Sigmoid colon (tissue), 6 donors: ENCODE measurements at regions not wholly inside any gene's neighbourhood (a gene's known extent, or its start where the extent isn't known, plus 50 kb on each side); places are given as distances from the start of the nearest gene placed in this dataset.
A peak's percentile ranks its signal among the peaks of the same experiment; 100 is the strongest.

Experiments
- DNase-seq: peaks from one replicate; pipeline ENCODE4 v3.0.0-alpha.2; 2019
- H3K27ac ChIP-seq, 4 donors: fragments of 200-600 bp; sonication (generic); one replicate each; pipeline ENCODE4 v1.5.1; 2016 to 2019; ENCODE audit warnings: mild to moderate bottlenecking in 1 of 4
- H3K27me3 ChIP-seq, 3 donors: fragments of 200-600 bp; sonication (generic); one replicate each; pipeline ENCODE4 v1.5.1; 2019; ENCODE audit warnings: mild to moderate bottlenecking in 1 of 3
- H3K36me3 ChIP-seq, 4 donors: fragments of 200-600 bp; sonication (generic); one replicate each; pipeline ENCODE4 v1.5.1; 2016 to 2019
- H3K4me1 ChIP-seq, 4 donors: fragments of 200-600 bp; sonication (generic); one replicate each; pipeline ENCODE4 v1.5.1; 2017 to 2019
- H3K4me3 ChIP-seq, 4 donors: fragments of 200-600 bp; sonication (generic); one replicate each; pipeline ENCODE4 v1.5.1; 2017 to 2019; ENCODE audit warnings: mild to moderate bottlenecking in 2 of 4, moderate library complexity in 1 of 4
- H3K9me3 ChIP-seq, 4 donors: fragments of 200-600 bp in 3 of 4; sonication (generic) in 3 of 4; one replicate each; pipeline versions ENCODE4 v1.5.1 to v1.6.1; 2013 to 2019
- CTCF ChIP-seq, 4 experiments: fragments of 450-650 bp in 3 of 4; fragments of 200-600 bp in 1 of 4; IDR thresholded peaks; one replicate each; pipeline ENCODE4 v1.5.1; 2016 to 2019; ENCODE audit warnings: antibody characterized with exemption in 4 of 4, mild to moderate bottlenecking in 3 of 4, moderate library complexity in 2 of 4
- EP300 ChIP-seq, 4 donors: sonication (generic); formaldehyde crosslinking; IDR thresholded peaks; one replicate each; pipeline ENCODE4 v1.6.1; 2017; ENCODE audit warnings: antibody characterized with exemption in 4 of 4
- POLR2A ChIP-seq, 2 donors: fragments of 450-650 bp; IDR thresholded peaks; one replicate each; pipeline ENCODE4 v1.6.1; 2016; ENCODE audit warnings: antibody characterized with exemption in 2 of 2, mild to moderate bottlenecking in 2 of 2, moderate library complexity in 2 of 2
- POLR2AphosphoS5 ChIP-seq, 4 donors: sonication (generic); formaldehyde crosslinking; IDR thresholded peaks; one replicate each; pipeline ENCODE4 v1.6.1; 2017; ENCODE audit warnings: antibody characterized with exemption in 4 of 4
- WGBS, 2 donors: extraction: QIAGEN DNeasy Blood & Tissue Kit; methylation state at CpG; one replicate each; pipeline ENCODE4 v1.1.7; 2013; 5-methylcytosine and 5-hydroxymethylcytosine counted together
- intact Hi-C: fragments of 100-400 bp; cut with DNase I; formaldehyde crosslinking; loops from one replicate; pipeline ENCODE4 v1.15.1; 2023
- donor health status: healthy with polysubstance abuse.
- donor health status: healthy.

DNA sequence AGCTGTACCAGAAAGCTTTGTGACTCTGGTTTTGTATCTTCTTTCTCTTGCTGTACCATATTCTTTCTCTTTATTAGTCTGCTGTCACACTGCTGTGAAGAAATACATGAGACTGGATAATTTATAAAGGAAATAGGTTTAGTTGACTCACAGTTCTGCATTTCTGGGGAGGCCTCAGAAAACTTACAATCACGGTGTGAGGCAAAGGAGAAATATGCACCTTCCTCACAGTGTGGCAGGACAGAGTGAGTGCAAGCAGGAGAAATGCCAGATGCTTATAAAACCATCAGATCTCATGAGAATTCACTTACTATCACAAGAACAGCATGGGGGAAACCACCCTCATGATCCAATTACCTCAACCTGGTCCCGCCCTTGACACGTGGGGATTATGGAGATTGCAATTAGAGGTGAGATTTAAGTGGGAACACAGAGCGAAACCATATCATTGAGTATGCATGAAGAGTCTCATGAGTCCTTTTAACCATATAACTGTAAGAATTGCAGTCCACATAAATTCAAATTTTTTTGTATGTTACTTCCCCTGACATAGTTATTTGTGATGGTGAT, 67.4 kb upstream of the INPP4B start:
- Histone ChIP-seq H3K36me3 (no peaks in the 10 kb centered on the region), H3K9me3 (no peaks in the 10 kb centered on the region), H3K27ac (peak overlapping the region; percentile 33 to 73 (median 58)), H3K27me3 (no peaks in the 10 kb centered on the region), H3K4me3 (no peak overlapping the region), H3K4me1 (peaks cover 0 to 54% (median 20%) of the 10 kb centered on the region in 4 donors)
- intact Hi-C loops: no loop called here
- 89% methylated on average over 4 of the region's 4 CpGs for WGBS, 2 donors
- no peak for DNase-seq
- TF ChIP-seq POLR2AphosphoS5 (IDR thresholded peaks at IDR 0.05): peak in 1 of 4 donors; percentile 1
- no peak for TF ChIP-seq POLR2A (IDR thresholded peaks at IDR 0.05)

- Histone ChIP-seq H3K9me3 (no peaks in the 10 kb centered on the region), H3K27me3 (no peaks in the 10 kb centered on the region), H3K4me3 (no peak overlapping the region), H3K4me1 (peaks cover 0 to 35% (median 8%) of the 10 kb centered on the region in 4 donors), H3K36me3 (no peaks in the 10 kb centered on the region), H3K27ac (peak overlapping the region in 1 of 4 donors; percentile 17)
- no peak for DNase-seq
- TF ChIP-seq POLR2AphosphoS5 (IDR thresholded peaks at IDR 0.05) (no peak), POLR2A (IDR thresholded peaks at IDR 0.05) (no peak), EP300 (IDR thresholded peaks at IDR 0.05) (no peak), CTCF (IDR thresholded peaks at IDR 0.05) (no peak)
- WGBS, 2 donors: 73 to 83% methylated on average over 4 of the region's 4 CpGs
- intact Hi-C loops: no loop called here
Observed at GRCh38 chr4:142917678-142918077, 71.6 kb upstream of the INPP4B start.

- Histone ChIP-seq H3K4me3 (no peak overlapping the region), H3K4me1 (peaks cover 0 to 64% (median 31%) of the 10 kb centered on the region in 4 donors), H3K27me3 (no peaks in the 10 kb centered on the region), H3K36me3 (no peaks in the 10 kb centered on the region), H3K27ac (peak overlapping the region in 2 of 4 donors; percentile 79 to 80), H3K9me3 (no peaks in the 10 kb centered on the region)
- DNase-seq: no peak
- WGBS, 2 donors: 86 to 87% methylated on average over 1 of the region's 1 CpG
- intact Hi-C loops: no loop called here
- TF ChIP-seq POLR2AphosphoS5 (IDR thresholded peaks at IDR 0.05): no peak
- no peak for TF ChIP-seq POLR2A (IDR thresholded peaks at IDR 0.05)
- TF ChIP-seq EP300 (IDR thresholded peaks at IDR 0.05): no peak
- no peak for TF ChIP-seq CTCF (IDR thresholded peaks at IDR 0.05)
Observed at GRCh38 chr4:142922720-142923119, 76.6 kb upstream of the INPP4B start.

- no peak for DNase-seq
- Histone ChIP-seq H3K9me3 (no peaks in the 10 kb centered on the region), H3K36me3 (no peaks in the 10 kb centered on the region), H3K4me3 (no peak overlapping the region), H3K27ac (peak overlapping the region; percentile 0 to 80 (median 61)), H3K27me3 (no peaks in the 10 kb centered on the region), H3K4me1 (peaks cover 0 to 63% (median 36%) of the 10 kb centered on the region in 4 donors)
- intact Hi-C loops: no loop called here
- TF ChIP-seq POLR2AphosphoS5 (IDR thresholded peaks at IDR 0.05) (peak in 2 of 4 donors; percentile 31 to 38), EP300 (IDR thresholded peaks at IDR 0.05) (no peak), POLR2A (IDR thresholded peaks at IDR 0.05) (no peak)
Observed at GRCh38 chr4:142923619-142924018, 77.5 kb upstream of the INPP4B start.

DNA sequence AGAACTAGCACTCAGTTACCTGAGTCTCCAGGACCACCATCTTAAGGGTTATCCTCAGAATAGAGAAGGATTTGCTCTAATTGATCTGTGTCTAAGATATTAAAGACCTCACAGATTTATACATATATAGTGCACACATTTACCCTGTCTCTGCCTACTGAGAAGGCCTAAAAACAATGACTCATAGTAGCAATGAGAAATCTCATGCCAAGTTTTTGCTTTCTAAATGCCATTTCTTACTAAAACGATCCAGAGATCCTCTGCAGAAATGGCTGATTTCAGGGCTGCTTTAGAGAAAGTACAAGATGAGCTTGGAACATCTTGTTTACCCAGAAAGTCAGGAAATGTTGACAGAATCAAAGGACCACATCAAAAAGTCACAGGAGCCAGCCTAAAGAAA, 79.1 kb upstream of the INPP4B start:
- Histone ChIP-seq H3K27ac (peak overlapping the region in 3 of 4 donors; percentile 47 to 80 (median 79)), H3K9me3 (no peaks in the 10 kb centered on the region), H3K4me1 (peaks cover 0 to 55% (median 36%) of the 10 kb centered on the region in 4 donors), H3K4me3 (no peak overlapping the region), H3K36me3 (no peaks in the 10 kb centered on the region), H3K27me3 (no peaks in the 10 kb centered on the region)
- peak in 2 of 4 donors; percentile 15 to 19 for TF ChIP-seq POLR2AphosphoS5 (IDR thresholded peaks at IDR 0.05)
- TF ChIP-seq POLR2A (IDR thresholded peaks at IDR 0.05): no peak
- DNase-seq: no peak
- 33 to 69% methylated on average over 1 of the region's 1 CpG for WGBS, 2 donors
- intact Hi-C loops: no loop called here

DNA sequence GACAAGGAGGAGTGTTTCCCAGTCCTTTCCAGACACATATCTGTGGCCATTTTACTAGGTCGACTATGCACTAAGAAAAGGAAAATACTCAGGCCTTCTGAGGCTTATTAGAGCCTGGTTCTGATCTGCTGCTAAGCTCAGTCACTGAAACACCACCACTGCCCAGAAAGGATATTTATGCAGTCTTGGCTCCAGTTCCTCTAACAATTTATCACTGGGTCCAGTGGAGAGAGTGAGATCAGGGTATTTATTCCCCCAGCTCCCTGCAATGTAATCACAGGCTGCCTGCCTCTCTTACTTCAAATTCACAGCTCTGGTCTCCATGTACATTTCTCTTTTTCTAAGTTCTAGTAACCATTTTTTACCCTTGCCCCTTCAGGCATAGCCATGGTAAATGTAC, 81.6 kb upstream of the INPP4B start:
- Histone ChIP-seq H3K27me3 (no peaks in the 10 kb centered on the region), H3K4me3 (no peak overlapping the region), H3K9me3 (no peaks in the 10 kb centered on the region), H3K36me3 (no peaks in the 10 kb centered on the region), H3K4me1 (peaks cover 0 to 53% (median 36%) of the 10 kb centered on the region in 4 donors), H3K27ac (peak overlapping the region; percentile 33 to 80 (median 63))
- TF ChIP-seq POLR2A (IDR thresholded peaks at IDR 0.05) (no peak), POLR2AphosphoS5 (IDR thresholded peaks at IDR 0.05) (peak in 2 of 4 donors; percentile 10 to 39), EP300 (IDR thresholded peaks at IDR 0.05) (no peak), CTCF (IDR thresholded peaks at IDR 0.05) (no peak)
- DNase-seq: no peak
- WGBS, 2 donors: 70% methylated on average over 1 of the region's 1 CpG
- intact Hi-C loops: no loop called here
